SH-SY5Y (cell line): ENCODE measurements at regions not wholly inside any gene's neighbourhood (a gene's known extent, or its start where the extent isn't known, plus 50 kb on each side); places are given as distances from the start of the nearest gene placed in this dataset.

Experiments used
- GATA2 ChIP-seq: IDR thresholded peaks from 2 replicates; pipeline ENCODE4 v1.6.1; 2011; ENCODE audit warnings: mild to moderate bottlenecking, low read depth, low read length
- GATA3 ChIP-seq: IDR thresholded peaks from 2 replicates; pipeline ENCODE4 v1.6.1; 2011; ENCODE audit warnings: low read depth, mild to moderate bottlenecking, low read length, moderate library complexity

GRCh38 chr14:81766321-81766915 lies 232.8 kb upstream of the SEL1L start:
- no peak for TF ChIP-seq GATA2
- no peak for TF ChIP-seq GATA3

- no peak for TF ChIP-seq GATA3
- TF ChIP-seq GATA2, result no peak
Measured at GRCh38 chr14:81767266-81767995, 233.8 kb upstream of the SEL1L start.

GRCh38 chr14:81771651-81772275 lies 238.1 kb upstream of the SEL1L start:
- TF ChIP-seq GATA3, result no peak
- no peak for TF ChIP-seq GATA2

DNA sequence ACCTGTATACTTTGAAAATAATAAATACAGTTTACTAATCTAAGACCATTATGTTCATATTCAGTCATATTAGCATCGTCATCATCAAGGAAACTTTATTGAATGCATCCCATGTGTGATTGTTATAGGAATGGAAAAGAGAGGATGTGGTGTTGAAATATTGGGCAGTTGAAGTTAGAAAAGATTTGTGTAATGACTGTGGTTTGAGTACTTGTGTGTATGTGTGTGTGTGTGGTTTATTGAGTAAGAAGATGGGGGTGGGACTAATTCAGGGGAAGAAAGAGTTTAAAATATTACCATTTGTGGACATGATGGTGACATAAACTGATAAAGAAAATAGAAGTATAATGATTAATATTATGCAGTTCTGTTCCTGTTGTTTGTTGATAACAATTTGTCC lies 238.7 kb upstream of the SEL1L start:
- TF ChIP-seq GATA3 (no peak), GATA2 (no peak)

DNA sequence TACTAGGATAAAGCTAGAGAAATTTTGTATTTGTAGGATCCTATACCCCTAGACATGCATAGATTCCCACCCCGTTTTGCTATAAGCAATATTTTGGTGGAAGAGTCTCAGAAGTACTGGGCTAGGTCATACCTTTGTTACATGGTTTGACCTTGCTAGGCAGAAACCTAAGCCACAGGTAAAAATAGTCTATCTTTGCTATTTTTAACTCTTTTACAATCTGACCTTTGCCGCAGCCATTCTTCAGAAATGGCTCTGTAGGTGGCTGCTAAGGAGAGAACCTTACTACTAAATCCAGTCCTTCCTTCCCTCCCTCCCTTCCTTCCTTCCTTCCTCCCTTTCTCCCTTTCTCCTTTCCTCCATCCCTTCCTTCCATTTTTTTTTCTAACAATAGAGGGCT lies 242.9 kb upstream of the SEL1L start:
- no peak for TF ChIP-seq GATA2
- TF ChIP-seq GATA3, result no peak

DNA sequence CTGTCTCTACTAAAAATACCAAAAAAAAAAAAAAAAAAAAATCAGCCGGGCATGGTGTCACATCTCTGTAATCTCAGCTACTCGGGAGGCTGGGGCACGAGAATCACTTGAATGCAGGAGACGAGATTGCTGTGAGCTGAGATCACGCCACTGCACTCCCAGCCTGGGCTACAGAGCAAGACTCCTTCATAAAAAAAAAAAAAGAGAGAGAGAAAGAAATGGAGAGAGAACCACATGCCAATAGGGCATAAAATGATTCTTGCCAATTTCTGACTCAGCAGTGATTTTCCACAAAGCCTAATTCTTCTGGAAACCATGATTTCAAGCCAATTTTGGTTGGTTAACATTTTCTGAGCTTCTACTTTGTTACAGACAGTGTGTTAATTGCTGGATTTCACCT lies 250.4 kb upstream of the SEL1L start:
- TF ChIP-seq GATA2 (no peak), GATA3 (no peak)

DNA sequence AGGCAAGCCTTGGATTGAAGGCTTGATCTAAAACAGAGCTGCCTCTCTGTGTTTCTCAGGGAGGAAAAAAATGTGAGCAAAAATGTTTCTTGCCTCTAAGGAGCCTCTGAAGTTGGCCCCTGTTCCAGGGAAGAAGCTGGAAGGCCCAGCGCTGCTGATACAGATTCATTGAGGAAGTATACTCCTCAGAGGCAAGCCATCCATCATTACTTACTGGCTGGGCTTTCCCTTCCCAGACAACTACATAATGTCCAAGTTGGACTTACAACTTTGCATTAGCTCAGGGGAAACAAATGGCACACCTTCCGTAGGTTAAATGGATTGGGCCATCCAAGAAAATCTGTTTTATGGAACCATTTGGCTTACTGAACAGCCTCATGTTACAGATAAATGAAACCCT lies 263.7 kb upstream of the SEL1L start:
- TF ChIP-seq GATA3 (no peak), GATA2 (no peak)

GRCh38 chr14:81801921-81802320 lies 268.3 kb upstream of the SEL1L start:
- TF ChIP-seq GATA3 (no peak), GATA2 (no peak)

DNA sequence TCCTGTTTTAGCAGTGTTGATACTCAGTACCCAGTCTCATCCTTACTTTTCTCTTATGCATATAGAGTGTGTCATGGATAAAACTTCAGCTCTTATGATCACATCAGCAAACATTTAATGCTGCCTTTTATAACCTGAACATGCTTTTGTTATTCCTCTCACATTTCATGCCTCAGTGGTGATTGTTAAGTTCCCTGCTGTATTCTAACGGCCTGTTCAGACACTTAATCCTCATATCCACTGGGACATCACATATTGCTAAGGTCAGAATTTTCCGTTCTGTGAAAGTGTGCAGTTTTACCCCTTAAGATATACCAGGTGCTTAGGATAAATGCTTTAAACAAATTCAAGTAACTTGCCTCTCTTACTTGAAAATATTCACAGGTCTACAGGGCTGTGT lies 268.7 kb upstream of the SEL1L start:
- TF ChIP-seq GATA2 (no peak), GATA3 (no peak)

- TF ChIP-seq GATA3 (no peak), GATA2 (no peak)
Measured at GRCh38 chr14:81805785-81806184, 272.1 kb upstream of the SEL1L start.

DNA sequence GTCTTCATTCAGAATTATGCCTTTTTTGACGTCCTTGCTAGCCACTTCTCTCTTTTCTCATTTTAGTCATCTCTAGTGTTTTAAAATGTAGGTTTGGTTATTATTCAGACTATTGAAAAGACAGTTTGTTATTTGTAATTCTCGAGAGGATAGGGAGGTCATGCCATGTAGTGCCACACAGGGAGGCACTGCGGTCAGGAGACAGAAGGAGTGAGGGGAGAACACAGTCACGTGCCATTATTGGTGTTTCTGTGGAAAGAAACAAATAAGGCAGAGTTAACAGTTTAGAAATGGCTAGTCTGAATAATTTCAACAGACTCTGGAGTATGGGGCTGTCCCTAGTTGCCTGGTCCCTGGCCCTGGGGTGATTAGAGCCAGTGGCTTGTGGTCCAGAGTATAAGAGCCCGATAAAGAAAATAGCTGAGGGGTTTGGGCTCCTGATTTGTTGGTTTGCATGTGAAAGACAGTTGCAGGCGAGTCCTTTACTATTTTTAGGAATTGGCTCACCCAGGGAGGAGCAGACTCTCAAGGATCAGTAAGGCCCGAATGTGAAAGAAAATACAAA lies 278.1 kb upstream of the SEL1L start:
- TF ChIP-seq GATA3 (no peak), GATA2 (no peak)

DNA sequence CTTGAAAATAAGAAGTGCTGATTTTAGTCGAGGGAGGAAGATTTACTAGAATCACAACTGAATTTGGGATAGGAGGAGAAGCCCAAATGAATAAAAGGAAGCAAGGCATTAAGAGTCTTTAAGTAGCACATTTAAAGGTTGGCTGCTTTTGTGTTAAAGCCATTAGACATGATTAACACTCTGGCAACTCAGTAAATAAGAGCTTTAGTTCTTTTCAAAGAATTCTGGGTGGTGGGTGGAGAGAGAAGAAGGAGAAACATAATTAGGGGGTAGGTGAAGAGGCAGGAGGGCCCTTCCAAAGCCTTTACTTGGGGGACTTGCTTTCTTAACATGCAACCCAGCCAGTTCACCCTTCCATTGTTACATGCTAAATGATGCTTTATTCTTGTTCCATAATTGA lies 284.6 kb upstream of the SEL1L start:
- no peak for TF ChIP-seq GATA3
- no peak for TF ChIP-seq GATA2

DNA sequence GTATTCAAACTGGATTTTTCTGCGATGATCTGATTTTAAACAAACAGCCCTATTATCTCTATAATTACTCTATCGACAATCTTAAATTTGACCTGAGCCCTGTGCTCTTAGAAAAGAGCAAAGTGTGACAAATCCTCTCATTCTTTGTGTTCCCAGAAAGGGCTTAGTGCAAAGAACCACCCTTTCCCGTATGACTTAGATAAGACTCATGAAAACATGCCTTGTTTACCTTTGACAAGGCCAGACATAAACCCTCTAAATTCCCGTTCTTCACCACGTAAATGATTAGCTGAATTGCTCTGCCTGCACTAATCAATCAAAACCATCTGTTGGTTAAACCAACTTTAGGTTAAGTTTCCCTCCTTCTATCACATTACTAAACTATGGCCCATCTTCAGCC lies 285.7 kb upstream of the SEL1L start:
- TF ChIP-seq GATA3 (no peak), GATA2 (no peak)

- TF ChIP-seq GATA3, result no peak
- no peak for TF ChIP-seq GATA2
Measured at GRCh38 chr14:81819910-81820309, 286.3 kb upstream of the SEL1L start.

DNA sequence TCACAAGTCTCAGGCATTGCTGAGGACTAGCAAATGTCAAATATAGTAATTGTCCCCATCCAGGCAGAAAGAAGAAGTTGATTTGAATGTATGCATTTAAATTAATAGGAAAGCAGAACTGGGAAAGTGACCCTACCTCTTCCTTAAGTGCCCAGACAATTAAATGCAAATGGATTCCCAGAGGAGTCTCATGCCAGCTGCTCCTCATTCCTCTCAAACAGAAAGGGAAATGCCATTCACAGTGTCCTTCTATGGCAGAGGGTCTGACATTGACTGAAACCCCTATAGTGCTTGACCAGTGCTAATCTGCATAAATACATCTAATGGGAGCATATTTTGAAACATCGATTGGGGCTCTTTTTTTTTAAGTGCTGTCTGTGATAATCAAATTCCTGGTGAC lies 292.4 kb upstream of the SEL1L start:
- TF ChIP-seq GATA3 (no peak), GATA2 (no peak)
